Activated naive CD4-positive, alpha-beta T cell treated with anti-CD3 and anti-CD28 coated beads, Interleukin-2, amount 50 U/mL, for 16 hours (primary cell): ENCODE measurements at regions not wholly inside any gene's neighbourhood (a gene's known extent, or its start where the extent isn't known, plus 50 kb on each side); places are given as distances from the start of the nearest gene placed in this dataset.
"Not testable (repeated sequence)": the region's sequence is repeated elsewhere in the genome, so short reads cannot be mapped to it uniquely, and the experiment has no call there.

Experiments used
- DNase-seq: peaks from one replicate; pipeline ENCODE4 v3.0.0-alpha.2; 2020

DNA sequence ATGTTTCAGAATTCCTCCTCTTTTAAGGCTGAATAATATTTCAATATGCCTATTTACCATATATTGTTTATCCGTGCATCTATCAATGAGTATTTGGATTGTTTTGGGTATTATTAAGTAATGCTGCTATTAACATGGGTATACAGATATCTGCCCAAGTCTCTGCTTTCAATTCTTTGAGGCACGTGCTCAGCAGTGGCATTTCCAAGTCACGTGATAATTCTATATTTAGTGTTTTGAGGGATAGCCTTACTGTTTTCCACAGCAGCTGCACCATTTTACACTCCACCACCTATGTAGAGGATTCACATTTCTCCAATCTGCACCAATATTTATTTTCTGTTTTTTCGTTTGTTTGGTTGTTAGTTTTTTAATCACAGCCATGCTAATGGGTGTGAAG is 636.8 kb upstream of the ANKRD30A start:
- DNase-seq, result no peak

DNA sequence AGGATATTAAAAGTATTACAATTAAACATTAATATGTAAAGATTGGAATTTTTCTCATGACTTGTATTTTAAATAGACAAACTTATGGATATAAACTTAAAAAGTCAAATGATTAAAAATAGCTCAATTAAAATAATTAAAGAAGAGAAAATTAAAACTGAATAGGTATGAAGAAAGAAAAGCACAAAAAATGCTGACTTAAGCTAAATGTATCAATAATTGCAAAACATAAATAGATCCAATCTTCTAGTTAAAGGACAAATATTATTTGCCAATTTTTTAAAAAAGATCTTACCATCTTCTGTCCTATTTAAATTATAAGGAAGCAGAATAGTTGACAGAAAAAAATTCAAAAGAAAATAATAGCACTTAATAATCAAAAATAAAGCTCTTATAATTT is 646.3 kb upstream of the ANKRD30A start:
- DNase-seq, result no peak

DNA sequence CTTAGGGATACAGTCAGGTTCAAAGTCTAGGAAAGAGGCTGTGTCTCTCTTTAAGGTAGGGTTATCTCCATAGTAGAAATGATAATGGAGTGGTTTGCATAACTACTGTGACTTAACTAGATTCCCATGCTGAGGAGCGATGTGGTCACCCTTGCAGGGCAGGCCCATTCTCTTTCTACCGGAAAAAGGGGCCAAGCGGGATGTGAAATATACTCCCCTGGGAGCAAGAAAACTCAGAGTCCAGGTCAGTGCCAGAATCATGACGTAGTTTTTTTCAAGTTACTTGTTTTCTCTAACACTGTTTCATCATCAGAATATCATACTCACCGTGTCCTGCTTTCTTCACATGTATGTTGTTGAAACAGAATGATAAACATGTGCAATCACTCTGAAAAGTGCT is 649.0 kb upstream of the ANKRD30A start:
- DNase-seq, result no peak

DNA sequence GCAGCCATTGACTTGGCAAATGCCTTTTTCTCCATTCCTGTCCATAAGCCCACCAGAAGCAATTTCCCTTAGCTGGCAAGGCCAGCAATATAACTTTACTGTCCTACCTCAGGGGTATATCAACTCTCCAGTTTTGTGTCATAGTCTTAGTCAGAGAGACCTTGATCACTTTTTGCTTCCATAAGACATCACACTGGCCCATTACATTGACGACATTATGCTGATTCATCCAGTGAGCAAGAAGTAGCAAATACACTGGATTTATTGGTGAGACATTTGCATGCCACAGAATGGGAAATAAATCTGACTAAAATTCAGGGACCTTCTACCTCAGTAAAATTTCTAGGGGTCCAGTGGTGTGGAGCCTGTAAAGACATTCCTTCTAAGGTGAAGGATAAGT is 649.7 kb upstream of the ANKRD30A start:
- DNase-seq, result no peak

DNA sequence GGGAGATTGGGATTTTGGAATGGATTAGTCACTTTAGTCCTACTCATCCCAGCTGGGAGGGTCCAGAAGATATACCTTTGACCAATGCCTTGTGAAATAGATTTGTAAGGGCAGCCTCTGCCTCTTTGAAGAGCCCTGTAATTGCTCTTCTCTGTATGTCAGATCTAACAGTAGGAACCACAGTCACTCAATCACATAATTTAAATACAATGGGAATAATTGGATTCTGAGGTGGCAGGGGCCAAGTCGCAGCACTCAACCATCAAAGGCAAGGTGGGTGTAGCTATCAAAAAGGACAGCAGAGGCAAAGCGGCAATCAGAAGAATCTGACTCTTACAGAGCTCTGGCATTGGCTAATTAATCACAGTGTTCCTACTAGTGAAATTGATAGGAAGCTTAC is 650.9 kb upstream of the ANKRD30A start:
- no peak for DNase-seq

DNA sequence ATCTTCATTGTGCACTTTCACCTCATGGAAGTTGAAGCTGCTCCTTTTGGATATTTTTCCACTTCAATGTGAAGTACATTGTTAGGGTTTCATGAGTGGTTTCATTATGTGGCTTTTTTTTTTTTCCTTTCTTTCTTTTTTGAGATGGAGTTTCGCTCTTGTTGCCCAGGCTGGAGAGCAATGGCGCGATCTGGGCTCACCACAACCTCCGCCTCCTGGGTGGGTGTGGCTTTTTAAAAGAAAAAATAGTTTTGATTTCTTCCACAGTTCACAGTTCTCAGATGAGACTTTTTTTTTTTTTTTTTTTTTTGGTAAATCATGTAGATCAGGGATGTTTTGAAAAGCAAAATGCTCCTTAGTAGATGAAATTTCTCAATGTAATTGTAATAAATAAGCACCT is 652.3 kb upstream of the ANKRD30A start:
- DNase-seq, result no peak

DNA sequence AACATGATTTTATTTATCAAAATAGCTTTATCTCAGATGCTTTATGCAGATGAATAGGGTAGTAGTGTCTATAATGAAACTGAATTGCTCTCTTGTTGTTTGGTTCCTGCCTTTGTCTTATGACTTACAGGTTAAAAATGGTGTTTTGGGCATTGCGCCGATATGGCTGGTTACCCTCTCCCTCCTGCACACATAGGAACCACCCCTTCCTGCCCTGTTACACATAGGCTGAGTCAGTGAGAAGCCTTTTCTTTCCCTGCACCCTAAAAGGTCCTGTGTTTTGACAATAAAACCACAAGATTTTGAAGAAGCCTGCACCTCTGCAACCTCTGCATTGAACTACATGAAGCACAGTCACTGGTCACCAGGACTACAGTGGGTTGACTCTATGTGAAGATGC is 655.8 kb upstream of the ANKRD30A start:
- DNase-seq, result no peak

DNA sequence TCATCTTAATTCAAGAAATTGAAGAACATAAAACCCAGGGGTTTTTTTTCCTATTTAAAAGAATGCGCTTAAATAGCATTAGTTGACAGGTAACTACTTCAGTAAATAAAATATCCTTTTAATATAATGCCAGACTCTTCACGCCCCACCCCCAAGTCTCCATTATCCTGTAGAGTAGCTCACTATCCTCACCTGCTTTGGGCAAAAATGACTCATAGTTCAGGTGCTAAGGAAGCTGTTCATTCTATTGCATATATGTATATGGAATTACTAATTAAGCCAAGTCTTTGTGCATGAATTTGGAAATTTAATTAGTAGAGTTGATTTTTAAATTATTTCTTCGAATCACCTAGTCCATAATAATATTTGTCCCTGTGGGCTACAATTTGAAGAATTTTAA is 656.8 kb upstream of the ANKRD30A start:
- DNase-seq, result no peak

DNA sequence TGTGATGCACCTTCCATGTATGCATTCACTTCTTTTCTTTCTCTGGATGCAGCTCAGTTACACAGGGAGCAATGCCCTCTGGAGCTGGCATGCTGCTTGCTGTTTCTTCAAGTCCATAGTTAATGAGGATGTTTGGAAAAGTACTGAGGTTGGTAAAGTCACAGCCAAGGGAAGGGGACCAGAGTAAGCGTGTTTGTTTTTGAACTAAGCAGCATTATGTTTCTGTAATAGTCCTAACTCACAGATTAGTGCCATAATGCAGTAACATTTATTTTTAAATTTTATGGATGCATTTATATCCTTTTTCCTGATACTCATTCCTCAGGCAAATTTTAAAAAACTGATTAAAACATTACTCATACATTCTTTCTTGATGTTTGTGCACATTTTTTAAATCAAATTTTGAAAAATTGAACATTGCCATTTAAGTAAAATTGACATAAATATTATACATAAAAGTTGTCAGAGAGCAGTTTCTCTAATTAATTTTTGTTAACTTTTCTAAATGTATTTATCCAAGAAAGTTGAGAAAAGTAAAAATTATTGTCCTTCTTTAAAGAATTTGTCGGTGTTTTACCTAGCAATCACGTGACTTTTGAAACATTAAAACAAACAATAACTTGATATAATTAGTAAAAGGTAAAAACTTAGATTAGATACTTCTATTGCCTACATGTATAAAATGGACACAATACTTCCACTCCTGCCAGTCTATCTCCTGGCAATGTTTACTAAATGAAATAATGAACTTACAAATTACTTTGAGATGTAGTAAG is 659.6 kb upstream of the ANKRD30A start:
- no peak for DNase-seq

DNA sequence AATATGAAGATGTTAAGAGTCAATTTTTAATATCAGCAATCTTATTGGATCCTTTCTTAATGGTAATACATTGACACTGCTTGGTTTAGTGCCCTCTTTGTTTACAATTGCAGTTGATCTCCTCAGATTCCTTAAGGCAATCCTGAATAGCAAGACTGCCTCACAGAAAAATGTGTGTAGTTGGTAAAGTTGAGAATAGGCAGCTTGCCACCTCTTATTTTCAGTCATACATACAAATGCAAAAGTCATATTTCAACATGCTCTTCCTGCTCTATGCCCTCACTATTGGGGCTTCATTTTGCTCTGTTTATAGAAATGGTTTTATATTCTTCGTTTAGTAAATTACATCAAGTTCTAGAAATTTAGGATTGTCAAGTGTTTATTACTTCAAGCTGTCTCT is 661.1 kb upstream of the ANKRD30A start:
- DNase-seq, result no peak

DNA sequence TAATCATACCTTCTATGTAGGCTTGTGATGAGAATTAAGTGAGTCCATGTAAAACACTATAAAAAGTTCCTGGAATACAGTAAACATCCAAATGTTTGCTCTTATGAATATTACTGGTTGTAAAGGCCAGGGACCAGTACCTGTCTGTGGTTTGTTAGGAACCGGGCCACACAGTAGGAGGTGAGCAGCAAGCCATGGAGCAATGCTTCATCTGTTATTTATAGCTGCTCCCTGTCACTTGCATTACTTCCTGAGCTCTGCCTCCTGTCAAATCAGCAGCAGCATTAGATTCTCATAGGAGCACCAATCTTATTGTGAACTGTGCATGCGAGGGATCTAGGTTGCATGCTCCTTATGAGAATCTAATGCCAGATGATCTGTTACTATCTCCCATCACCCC is 662.0 kb upstream of the ANKRD30A start:
- DNase-seq, result no peak

DNA sequence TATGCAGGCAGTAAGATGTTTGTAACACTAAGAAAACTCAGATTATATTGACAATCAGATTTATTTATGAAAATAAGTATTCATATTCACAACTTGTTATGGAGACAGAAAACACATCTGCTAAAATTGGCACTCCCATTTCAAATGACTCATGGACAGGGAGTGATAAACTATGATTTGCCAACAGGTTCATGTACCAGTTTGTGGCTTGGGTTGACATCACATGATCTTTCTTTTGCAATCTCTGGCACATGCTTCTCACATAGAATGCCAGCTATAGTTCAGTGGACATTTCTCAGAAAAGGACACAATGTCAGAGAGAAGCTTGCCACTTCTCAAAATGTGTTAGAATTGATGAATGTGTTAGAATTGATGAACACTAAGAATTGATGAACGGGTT is 663.2 kb upstream of the ANKRD30A start:
- DNase-seq, result no peak

DNA sequence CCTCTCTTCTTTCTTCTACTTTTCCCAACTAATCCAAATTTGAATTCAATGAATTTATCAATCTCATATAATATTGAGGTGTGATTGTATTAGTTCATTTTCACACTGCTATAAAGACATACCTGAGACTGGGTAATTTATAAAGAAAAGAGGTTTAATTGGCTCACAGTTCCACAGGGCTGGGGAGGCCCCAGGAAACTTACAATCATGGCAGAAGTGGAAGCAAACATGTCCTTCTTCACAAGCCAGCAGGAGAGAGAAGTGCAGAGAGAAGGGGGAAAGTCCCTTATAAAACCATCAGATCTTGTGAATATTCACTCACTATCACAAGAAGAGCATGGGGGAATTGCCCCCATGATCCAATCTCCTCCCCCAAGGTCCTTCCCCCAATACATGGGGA is 667.0 kb upstream of the ANKRD30A start:
- not testable (repeated sequence) for DNase-seq

DNA sequence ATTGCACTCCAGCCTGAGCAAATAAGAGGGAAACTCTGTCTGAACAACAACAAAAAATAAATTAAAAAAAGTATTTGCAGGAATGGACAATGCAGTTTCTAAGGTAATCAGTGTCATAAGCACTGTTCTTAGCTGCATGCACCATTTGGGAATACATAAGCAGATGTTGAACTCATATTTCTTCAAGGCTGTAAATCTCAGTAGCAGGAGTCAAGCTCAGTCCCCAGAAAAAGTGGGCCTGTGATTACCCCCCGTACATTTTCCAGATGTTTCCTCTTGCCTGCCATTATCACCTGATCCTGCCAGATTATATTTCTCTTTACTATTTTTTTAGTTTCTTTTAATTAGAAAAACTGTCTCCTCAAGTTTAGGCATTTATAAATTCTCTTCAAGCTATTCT is 667.6 kb upstream of the ANKRD30A start:
- DNase-seq, result no peak

DNA sequence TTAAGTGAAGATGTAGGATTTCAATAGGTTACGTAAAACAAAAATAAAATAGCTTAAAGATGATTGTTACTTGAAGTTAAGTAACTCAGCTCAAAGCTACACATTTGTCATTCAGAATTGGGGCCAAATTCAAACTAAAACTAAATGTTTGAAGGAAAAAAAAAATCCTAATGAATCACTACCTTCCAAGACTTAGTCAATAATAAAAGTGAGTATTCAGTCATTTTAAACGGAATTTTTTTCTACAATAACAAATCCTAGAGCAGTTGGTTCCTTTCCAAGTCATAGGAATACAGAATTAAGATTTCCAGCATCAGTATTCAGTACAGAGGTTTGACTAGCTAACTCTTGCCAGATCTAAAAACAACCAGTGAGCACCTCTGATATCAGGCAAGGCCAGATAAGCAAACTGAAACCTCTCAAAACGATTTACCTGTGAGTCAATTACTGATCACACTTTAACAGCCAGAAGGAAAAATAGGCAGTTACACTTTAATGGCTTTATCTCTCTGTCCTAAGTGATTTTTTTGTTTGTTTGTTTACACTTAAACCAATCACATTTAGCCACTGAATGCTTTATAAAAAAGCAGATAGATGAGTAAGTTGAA is 669.8 kb upstream of the ANKRD30A start:
- no peak for DNase-seq

DNA sequence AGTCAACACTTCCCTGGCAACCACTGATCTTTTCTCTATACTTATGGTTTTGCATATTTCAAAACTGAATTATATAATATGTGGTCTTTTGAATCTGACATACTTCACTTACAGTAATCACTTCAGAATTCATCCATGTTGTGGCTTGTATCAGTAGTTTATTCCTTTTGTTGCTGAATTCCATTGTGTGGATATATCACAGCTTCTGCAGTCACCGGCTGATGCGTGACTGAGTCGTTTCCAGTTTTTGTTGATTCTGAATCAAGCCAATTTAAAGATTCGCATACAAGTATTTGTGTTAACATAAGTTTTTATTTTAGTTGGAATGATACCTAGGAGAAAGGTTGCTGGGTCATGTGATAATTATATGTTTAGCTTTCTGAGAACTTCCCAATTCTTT is 672.5 kb upstream of the ANKRD30A start:
- DNase-seq, result no peak

DNA sequence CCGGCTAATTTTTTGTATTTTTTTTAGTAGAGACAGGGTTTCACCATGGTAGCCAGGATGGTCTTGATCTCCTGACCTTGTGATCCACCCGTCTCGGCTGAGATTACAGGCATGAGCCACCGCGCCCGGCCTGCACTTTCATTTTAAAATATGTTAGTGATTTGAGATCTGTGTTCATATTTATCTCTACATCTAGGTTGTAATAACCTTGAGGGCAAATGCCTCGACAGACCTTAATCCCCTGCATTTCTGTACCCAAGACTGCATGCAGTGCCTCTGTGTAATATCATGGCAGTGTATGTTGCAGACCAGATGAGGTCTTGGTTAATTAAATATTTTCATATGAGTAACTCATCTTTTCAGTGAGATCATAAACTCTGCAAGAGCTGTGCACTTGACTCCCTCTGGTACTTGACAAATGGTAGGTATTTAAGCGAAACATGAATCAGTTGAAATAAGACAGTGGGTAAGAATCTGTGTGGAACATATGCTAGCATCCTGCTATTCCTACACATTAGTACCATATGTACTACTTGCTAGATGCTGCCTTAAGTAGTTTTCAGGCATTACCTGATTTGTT is 673.9 kb upstream of the ANKRD30A start:
- no peak for DNase-seq

DNA sequence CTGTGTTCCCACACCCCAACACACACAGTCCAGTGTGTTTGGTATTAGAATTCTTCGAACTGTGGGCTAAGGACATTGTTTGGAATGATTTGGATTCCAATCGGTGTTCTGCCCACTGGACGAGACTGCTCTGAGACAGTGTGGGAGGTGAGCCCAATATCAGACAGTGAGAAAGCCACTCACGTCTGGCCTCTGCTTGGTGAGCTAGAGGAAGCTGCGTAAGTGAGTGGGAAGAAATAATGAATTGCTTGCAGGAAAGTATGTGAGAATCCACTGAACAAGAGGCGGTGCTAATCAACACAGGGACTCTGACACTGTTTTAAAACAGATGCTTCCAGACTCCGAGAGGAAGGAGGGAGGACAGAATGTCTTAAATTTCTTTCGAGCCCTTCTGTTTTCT is 675.0 kb upstream of the ANKRD30A start:
- DNase-seq, result no peak

DNA sequence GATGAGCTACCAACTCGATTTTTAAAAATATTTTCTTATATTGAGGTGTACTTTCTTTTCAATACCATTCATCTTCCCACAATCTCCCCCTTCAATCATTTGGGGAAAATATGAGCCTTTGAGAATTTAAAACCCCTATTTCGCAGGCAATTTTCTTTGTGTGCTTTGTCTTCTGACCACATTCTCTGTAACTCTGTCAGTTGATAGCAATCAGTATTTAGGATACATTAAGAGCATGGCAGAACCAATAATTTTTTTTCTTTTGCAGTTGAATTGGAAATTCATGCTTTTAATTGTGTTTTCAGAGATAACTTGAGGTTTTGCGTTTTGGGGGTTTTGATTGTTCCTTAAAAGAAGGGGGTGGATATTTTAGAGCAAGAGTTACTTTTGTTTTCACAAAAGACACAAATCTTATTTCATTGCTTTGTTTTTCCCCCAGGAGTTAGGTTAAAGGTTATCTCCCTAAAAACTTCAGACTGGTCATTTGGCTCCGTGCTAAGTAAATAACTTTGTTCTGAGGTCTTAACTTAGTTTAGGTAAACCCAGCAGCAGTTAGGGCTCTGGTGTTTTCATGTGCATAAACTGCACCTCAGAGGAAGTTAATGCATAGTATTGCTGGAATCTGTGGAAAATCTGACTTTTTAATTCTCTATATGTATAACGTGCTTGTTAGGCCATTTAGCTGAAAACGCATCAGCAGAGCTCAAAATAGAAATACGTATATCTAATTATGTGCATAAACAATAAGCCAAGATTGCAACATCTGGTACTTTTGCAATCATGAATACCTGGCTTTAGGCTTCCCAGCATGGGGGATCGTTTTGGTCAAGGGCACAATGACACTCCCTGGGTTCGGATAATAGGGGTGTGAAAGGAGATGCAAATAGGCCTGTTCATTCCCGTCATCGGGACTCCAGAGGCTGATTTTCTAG is 676.4 kb upstream of the ANKRD30A start:
- DNase-seq, result no peak

DNA sequence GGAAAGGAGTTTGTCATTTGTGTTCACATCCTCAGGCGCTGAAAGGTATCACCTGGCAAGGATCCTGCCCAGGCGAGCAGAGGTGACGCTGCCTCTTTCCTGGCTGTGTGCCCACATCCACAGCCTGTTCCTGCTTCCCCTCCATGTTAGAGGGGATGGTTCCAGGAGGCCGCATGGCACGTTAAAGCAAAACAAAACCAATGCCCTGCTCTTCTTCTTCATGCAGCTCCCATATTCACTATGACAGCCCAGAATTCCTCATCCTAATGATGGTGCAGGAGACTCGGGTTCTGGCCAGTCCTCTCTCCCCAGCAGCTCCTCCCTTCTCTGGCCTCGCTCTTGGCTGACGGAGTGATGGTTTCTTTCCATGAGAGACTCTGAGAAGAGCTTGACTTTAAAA is 678.5 kb upstream of the ANKRD30A start:
- no peak for DNase-seq

DNA sequence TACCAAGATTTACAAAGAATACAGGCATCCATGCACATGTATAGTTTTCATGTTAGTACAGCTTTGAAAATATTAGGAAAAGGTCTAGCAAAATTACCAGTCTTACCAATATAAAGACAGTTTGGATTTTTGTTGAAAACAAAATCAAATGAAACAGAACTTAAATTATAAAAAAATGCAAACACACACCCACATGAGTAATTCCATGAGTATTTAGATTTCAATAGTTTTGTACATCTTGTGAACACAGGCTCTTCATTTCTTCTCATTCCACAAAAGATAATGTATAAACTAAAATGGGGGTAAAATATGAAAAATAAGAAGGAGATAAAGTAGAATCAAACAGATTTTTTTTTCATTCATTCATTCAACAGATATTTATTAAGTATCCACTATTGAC is 682.2 kb upstream of the ANKRD30A start:
- DNase-seq, result no peak

DNA sequence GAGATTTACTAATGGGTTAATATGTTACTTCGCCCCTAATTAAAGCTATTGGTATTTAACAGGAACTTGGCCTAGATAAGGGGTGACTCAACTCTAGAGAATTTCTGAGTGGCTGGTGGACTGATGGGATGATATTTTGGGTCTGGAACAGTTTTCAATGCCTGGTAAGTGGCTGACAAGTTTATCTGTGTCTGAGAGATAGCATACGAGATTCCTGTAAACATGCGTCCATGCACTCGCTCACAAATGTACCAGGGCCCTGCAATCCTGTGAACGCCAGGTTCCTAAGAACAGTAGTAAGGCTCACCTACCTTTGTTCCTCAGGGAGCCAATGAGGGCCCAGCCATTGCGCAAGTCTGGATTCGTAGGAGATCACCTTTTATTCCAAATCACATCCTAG is 683.8 kb upstream of the ANKRD30A start:
- DNase-seq, result no peak

DNA sequence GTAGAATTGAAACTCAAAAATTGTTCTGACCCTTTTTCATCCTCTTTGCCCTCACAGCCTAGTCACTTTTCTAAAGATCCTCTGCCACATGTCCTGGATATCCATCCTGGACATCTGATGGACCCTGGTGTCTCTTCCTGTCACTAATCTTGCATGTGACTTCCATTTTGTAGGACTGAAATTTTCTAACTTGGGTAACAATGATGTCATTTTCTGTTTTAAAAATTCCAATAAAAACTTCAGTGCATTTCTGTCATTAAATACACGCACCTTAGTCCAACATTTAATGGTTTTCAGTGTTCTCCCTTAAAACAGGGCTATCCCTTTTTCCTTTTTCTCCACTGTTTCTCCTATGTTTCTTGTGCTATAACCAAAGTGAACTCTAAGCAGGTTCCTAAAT is 684.9 kb upstream of the ANKRD30A start:
- DNase-seq, result no peak

DNA sequence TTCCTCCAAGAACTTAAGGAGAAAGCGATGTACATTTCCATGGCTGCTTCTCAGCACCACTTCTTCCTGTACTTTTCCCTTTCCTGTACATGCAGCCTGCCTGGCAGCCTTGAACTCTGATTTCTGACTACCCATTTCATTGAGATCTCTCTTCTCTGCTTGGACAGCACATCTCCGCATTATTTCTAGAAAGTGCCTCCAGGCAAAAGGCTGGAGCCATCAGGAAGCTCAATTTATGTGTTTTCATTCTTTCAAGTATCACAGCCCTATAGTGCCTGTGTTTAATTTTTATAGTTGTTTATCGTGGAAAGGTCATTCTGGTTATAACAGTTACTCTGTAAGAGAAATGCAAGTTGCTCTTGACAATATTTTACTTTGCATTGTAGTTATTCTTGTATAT is 688.0 kb upstream of the ANKRD30A start:
- DNase-seq, result no peak
